ENCODE measurements at regions not wholly inside any gene's neighbourhood (a gene's known extent, or its start where the extent isn't known, plus 50 kb on each side); places are given as distances from the start of the nearest gene placed in this dataset.

DNA sequence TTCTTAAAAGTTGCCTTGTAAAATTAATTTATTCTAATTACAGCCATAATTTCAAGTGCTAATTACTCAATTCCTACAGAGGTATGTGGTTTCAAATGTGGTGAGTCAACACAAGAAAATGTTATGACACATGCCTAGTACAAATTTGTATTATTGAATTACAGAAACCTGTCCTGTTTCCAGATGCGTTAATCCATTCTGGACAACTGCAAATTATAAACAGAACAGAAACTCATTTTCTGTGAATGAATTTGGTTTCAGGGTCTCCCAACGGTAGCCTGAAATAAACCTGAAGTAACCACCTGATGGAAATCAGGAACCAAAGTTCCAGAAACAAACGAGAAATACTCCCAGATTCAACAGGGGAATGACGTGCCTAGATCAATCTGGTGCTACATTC lies 328.6 kb upstream of the F9 start:
- TF ChIP-seq, protein P1, sequence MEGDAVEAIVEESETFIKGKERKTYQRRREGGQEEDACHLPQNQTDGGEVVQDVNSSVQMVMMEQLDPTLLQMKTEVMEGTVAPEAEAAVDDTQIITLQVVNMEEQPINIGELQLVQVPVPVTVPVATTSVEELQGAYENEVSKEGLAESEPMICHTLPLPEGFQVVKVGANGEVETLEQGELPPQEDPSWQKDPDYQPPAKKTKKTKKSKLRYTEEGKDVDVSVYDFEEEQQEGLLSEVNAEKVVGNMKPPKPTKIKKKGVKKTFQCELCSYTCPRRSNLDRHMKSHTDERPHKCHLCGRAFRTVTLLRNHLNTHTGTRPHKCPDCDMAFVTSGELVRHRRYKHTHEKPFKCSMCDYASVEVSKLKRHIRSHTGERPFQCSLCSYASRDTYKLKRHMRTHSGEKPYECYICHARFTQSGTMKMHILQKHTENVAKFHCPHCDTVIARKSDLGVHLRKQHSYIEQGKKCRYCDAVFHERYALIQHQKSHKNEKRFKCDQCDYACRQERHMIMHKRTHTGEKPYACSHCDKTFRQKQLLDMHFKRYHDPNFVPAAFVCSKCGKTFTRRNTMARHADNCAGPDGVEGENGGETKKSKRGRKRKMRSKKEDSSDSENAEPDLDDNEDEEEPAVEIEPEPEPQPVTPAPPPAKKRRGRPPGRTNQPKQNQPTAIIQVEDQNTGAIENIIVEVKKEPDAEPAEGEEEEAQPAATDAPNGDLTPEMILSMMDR (IDR thresholded peaks at IDR 0.05) = no peak
- no peak for TF ChIP-seq POLR2A (IDR thresholded peaks at IDR 0.05)
- no peak for TF ChIP-seq POLR2AphosphoS5 (IDR thresholded peaks at IDR 0.05)

Measured in breast epithelium (tissue), 3 donors.